Pancreas (tissue), 10 donors: ENCODE measurements at regions not wholly inside any gene's neighbourhood (a gene's known extent, or its start where the extent isn't known, plus 50 kb on each side); places are given as distances from the start of the nearest gene placed in this dataset.
A peak's percentile ranks its signal among the peaks of the same experiment; 100 is the strongest.

Source experiments
- ATAC-seq, 4 donors: fragments of 200-7000 bp; cut with Tn5 transposase; one replicate each; pipeline versions ENCODE4 v1.8.0 to v1.9.1; 2020; ENCODE audit warnings: mild to moderate bottlenecking in 4 of 4, moderate library complexity in 4 of 4
- DNase-seq, 6 donors: peaks; one replicate each; pipeline ENCODE4 v3.0.0-alpha.2; 2020
- FAIRE-seq: peaks from 2 replicates; lab custom pipeline; 2012; peaks lifted over from hg19 to GRCh38; lab: Jason Lieb, UNC
- H3K27ac ChIP-seq, 4 donors: fragments of 200-600 bp; sonication (generic); 1 replicate in 3 of 4; 2 replicates in 1 of 4; pipeline versions ENCODE4 v1.5.0 to v1.8.0; 2020
- H3K27me3 ChIP-seq, 4 donors: fragments of 200-600 bp; one replicate each; pipeline ENCODE4 v1.8.0; 2021
- H3K36me3 ChIP-seq, 3 donors: fragments of 200-600 bp; sonication (generic) in 1 of 3; one replicate each; pipeline versions ENCODE4 v1.5.0 to v1.8.0; 2020 to 2021
- H3K4me1 ChIP-seq, 3 donors: fragments of 200-600 bp; one replicate each; pipeline ENCODE4 v1.8.0; 2021
- H3K4me3 ChIP-seq, 4 donors: fragments of 200-600 bp; sonication (generic) in 2 of 4; one replicate each; pipeline versions ENCODE4 v1.5.0 to v1.8.0; 2020 to 2021
- H3K9me3 ChIP-seq, 4 donors: fragments of 200-600 bp; one replicate each; pipeline ENCODE4 v1.8.0; 2021
- WGBS, 2 donors: extraction: QIAGEN DNeasy Blood & Tissue Kit; methylation state at CpG; one replicate each; pipeline ENCODE4 v1.1.7; 2013; 5-methylcytosine and 5-hydroxymethylcytosine counted together
- intact Hi-C, 3 donors: fragments of 100-400 bp; cut with DNase I; formaldehyde crosslinking; loops; one replicate each; pipeline versions ENCODE4 v1.11.1 to v1.14.2; 2022
- TF ChIP-seq, protein P1 (sequence below), 4 donors: fragments of 200-600 bp; sonication (generic) in 3 of 4; IDR thresholded peaks; one replicate each; pipeline versions ENCODE4 v1.5.0 to v1.8.0; 2021; ENCODE audit warnings: antibody characterized with exemption in 4 of 4
- donor health status: healthy with polysubstance abuse.
- donor health status: DM: no; HTN: no; CAD: no; lungs with moderate emphysema.
- donor health status: DM: no; HTN: no; CAD: no.
- donor health status: control.
- donor health status: control.
- donor health status: Bipolar disorder and iron deficiency.
- donor health status: DM: yes; HTN: yes; CAD: no.
- donor health status: DM: no; HTN: no; CAD: no.
- donor health status: DM: no; HTN: no; CAD: no.
- donor health status: DM: yes; HTN: yes; CAD: no.

DNA sequence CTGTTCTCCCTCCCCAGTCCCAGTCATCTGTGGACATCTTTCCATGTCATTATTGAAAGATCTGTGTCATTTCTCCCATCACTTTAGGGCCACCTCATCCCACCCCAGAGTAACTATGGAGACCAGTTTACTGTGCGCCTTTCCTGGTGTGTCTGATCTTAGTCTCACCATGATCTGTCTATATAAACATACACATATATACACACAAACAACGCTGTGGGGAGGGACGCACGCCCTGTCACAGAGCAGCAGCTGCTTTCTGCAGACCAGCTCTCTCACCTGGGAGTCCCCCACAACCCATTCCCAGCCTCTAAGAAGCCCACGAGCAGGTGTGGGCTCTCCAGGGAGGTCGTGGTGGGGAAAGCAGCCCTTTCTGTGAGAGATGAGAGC is 68.1 kb upstream of the TOX2 start:
- FAIRE-seq (no peak), DNase-seq (no peak), ATAC-seq (no peak)
- 42 to 59% methylated on average over 6 of the region's 6 CpGs for WGBS, 2 donors
- no peak overlapping the region for H3K4me3 ChIP-seq
- H3K36me3 ChIP-seq = no peaks in the 10 kb centered on the region
- peaks cover 0 to 2% (median 0%) of the 10 kb centered on the region in 4 donors for H3K27me3 ChIP-seq
- H3K9me3 ChIP-seq = no peaks in the 10 kb centered on the region
- TF ChIP-seq, protein P1, sequence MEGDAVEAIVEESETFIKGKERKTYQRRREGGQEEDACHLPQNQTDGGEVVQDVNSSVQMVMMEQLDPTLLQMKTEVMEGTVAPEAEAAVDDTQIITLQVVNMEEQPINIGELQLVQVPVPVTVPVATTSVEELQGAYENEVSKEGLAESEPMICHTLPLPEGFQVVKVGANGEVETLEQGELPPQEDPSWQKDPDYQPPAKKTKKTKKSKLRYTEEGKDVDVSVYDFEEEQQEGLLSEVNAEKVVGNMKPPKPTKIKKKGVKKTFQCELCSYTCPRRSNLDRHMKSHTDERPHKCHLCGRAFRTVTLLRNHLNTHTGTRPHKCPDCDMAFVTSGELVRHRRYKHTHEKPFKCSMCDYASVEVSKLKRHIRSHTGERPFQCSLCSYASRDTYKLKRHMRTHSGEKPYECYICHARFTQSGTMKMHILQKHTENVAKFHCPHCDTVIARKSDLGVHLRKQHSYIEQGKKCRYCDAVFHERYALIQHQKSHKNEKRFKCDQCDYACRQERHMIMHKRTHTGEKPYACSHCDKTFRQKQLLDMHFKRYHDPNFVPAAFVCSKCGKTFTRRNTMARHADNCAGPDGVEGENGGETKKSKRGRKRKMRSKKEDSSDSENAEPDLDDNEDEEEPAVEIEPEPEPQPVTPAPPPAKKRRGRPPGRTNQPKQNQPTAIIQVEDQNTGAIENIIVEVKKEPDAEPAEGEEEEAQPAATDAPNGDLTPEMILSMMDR (IDR thresholded peaks at IDR 0.05) = no peak
- no peaks in the 10 kb centered on the region for H3K4me1 ChIP-seq
- no peak overlapping the region for H3K27ac ChIP-seq
- intact Hi-C loops = no loop called here

DNA sequence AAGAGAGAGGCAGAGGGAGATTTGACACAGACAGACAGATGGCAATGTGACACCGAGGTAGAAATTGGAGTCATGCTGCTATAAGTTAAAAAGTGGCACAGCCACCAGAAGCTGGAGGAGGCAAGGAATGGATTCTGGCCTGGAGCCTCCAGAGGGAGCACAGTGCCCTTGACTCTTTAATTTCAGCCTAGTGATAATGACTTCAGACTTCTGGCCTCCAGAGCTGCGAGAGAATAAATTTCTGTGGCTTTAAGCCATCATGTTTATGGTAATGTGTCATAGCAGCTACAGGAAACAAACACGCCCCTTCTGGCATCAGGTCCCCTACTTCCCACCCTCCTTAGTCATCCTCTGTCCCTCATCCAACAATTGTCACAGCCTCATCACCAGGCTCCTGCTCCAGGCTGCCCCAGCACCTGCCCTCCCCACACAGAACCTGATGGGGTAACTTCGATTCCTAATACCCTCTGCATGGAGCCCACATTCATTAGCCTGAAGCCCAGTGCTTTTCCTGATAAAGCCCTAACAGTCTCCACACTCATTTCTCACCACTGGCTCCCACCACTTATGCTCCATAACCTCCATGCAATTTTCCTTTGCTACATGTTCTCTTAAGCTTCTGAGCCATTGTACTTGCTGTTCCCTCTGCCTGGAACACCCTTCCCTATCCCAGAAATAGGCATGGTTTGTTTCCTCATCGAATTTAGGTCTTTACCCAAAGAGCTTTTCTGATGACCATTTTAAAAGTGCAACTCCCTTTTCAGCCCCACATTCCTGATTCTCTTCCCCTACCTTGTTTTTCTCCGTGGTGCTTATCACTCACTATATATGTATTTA is 69.7 kb upstream of the TOX2 start:
- Histone ChIP-seq H3K27ac (no peak overlapping the region), H3K36me3 (no peaks in the 10 kb centered on the region), H3K4me1 (no peaks in the 10 kb centered on the region), H3K9me3 (no peaks in the 10 kb centered on the region), H3K4me3 (no peak overlapping the region), H3K27me3 (peaks cover 0 to 2% (median 0%) of the 10 kb centered on the region in 4 donors)
- peak in 1 of 4 donors; percentile 85 for ATAC-seq
- no peak for DNase-seq
- FAIRE-seq = no peak
- intact Hi-C loops = no loop called here
- TF ChIP-seq, protein P1 (IDR thresholded peaks at IDR 0.05) = no peak
- WGBS, 2 donors = 27 to 31% methylated on average over 6 of the region's 6 CpGs

DNA sequence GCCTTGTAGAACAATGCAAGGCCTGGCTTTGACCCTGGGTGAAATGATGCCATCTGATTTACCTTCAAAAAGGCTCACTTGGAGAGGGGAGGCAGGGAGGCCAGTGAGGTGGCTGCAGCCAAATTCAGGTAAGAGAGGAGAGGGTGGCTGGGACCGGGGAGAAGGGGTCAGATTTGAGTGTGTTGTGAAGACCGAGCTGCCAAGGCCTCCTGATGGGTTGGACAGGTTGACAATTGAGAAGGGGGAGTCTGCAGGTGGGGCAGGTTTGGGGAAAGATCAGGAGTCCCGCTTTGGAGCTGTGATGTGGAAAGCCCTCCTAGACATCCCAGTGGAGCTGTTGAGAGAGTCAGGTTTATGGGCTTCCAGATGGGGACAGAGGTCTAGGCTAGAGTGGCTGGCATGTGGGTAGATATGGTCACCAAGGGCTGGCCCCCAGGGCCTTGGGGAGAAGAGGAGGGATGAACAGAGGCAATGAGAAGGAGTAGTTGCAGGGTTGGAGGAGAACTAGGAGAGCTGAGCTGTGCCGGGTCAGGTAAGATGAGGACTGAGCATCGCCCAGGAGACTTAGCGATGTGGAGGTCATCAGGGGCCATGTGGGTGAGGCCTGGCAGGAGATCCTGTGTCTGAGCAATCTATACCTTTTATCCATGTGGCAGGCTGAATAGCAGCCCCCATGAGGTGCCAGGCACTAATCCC is 70.5 kb upstream of the TOX2 start:
- FAIRE-seq (no peak), ATAC-seq (no peak), DNase-seq (no peak)
- Histone ChIP-seq H3K27ac (no peak overlapping the region), H3K9me3 (no peaks in the 10 kb centered on the region), H3K4me3 (no peak overlapping the region), H3K27me3 (peaks cover 0 to 2% (median 0%) of the 10 kb centered on the region in 4 donors), H3K36me3 (no peaks in the 10 kb centered on the region), H3K4me1 (no peaks in the 10 kb centered on the region)
- intact Hi-C loops = no loop called here
- 74 to 77% methylated on average over 6 of the region's 6 CpGs for WGBS, 2 donors
- TF ChIP-seq, protein P1 (IDR thresholded peaks at IDR 0.05) = no peak

DNA sequence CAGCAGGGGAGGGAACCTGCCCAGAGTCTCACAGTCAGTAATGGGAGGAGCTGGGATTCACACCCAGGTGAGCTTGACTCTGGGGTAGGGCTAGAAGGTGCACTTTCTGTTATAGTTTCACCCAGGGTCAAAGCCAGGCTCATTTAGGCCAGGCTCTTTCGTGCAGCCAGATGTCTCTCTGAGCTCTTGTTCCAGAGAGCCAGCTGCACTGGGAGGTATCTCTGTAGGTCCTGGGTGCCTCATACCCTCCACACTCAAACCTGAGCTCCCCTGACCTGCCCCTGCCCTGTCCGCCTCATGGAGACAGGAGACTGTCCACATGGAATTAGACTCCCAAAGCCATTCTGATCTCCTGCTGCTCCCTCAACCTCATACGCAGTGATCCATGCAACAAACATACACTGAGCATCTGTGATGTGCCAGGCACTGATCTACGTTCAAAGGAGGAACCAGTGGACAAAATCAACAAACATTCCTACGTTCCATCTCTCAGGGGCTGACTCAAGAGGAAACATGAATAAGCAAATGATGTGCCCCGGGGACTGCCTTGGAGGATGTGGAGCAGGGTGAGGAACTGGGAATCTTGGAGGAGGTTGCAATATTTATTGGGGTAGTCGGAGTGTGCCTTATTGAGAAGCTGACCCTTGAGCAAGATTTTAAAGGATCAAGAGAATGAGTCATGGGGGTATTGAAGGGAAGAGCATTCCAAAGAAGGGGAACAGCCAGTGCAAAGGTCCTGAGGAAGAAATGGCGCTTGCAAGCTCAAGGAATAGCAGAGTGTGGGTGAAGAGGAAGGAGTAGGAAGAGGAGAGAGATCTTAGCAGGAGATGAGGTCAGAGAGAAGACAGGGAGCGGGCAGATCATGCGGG is 71.3 kb upstream of the TOX2 start:
- intact Hi-C loops = no loop called here
- FAIRE-seq (no peak), DNase-seq (no peak), ATAC-seq (no peak)
- Histone ChIP-seq H3K27ac (no peak overlapping the region), H3K36me3 (no peaks in the 10 kb centered on the region), H3K4me1 (no peaks in the 10 kb centered on the region), H3K9me3 (no peaks in the 10 kb centered on the region), H3K4me3 (no peak overlapping the region), H3K27me3 (peaks cover 0 to 2% (median 0%) of the 10 kb centered on the region in 4 donors)
- WGBS, 2 donors = 68 to 78% methylated on average over 10 of the region's 10 CpGs
- TF ChIP-seq, protein P1 (IDR thresholded peaks at IDR 0.05) = no peak
